ENCODE measurements at regions not wholly inside any gene's neighbourhood (a gene's known extent, or its start where the extent isn't known, plus 50 kb on each side); places are given as distances from the start of the nearest gene placed in this dataset.
"Not testable (repeated sequence)": the region's sequence is repeated elsewhere in the genome, so short reads cannot be mapped to it uniquely, and the experiment has no call there.

DNA sequence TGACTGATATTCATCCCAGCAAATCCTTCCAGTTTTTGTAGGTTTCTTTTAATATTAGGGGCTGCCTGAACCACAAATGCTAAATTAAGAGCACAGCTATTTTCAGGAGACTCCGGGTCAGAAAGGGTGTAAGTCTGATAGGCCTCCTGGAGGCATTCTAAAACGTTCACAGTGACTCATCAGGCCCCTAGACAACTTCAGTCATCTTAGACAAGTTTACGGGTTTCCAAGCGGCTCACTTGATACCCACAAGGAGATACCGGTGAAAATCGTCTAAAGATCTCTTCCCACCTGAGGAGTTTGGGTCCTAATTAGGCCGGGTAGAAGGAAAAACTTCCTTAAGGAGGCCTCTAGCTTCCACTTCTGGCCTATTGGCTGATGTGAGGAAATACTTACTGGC lies 342.7 kb upstream of the USP9Y start:
- Histone ChIP-seq H3K36me3 (ENCODE audit: insufficient read depth, low read length) (no peaks in the 10 kb centered on the region), H3K27me3 (ENCODE audit: insufficient read depth, low read length) (no peaks in the 10 kb centered on the region), H3K27ac (ENCODE audit: low read depth, low read length) (no peak overlapping the region), H3K4me3 (ENCODE audit: low read length in 2 of 2) (no peak overlapping the region), H3K9me3 (ENCODE audit: control insufficient read depth in 1 of 2, low read length in 2 of 2) (no peaks in the 10 kb centered on the region), H3K4me1 (ENCODE audit: insufficient read depth, low read length) (no peaks in the 10 kb centered on the region)
- no peak for DNase-seq
- intact Hi-C loops (cut with micrococcal nuclease) = no loop called here
- no peaks in the 10 kb centered on the region for H3K27me3 Mint-ChIP-seq
- CTCF ChIA-PET (ENCODE audit: partially characterized antibody) = no interaction called here
- H3K9me3 Mint-ChIP-seq = no peaks in the 10 kb centered on the region
- no peak overlapping the region for H3K4me3 Mint-ChIP-seq
- no peaks in the 10 kb centered on the region for H3K4me1 Mint-ChIP-seq
- POLR2A ChIA-PET (ENCODE audit: partially characterized antibody) = no interaction called here
- no peaks in the 10 kb centered on the region for H3K36me3 Mint-ChIP-seq
- H3K27ac Mint-ChIP-seq = no peak overlapping the region

DNA sequence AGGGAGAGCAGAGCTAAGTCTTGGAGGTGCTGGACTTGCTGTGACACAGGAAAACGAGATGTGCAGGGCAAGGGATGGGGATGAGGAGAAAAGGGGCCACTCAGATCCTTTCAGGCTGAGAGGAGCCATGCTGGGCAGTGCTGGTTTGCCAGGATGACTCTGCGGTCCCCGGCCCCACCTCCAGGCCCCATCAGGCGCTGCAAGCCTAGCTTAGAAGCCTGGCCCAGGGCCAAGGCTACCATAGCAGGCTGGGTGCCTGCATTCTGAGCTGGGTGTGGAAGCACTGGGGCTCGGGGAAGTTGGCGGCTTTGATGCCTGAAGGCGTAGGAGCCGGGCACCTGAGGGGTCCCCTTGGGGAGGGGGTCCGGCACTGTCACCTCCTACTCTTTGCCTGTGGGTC lies 341.2 kb upstream of the USP9Y start:
- no peak overlapping the region for H3K4me3 ChIP-seq (ENCODE audit: low read length in 2 of 2)
- Mint-ChIP-seq H3K4me3 (no peak overlapping the region), H3K27ac (no peak overlapping the region), H3K27me3 (no peaks in the 10 kb centered on the region), H3K36me3 (no peaks in the 10 kb centered on the region), H3K9me3 (no peaks in the 10 kb centered on the region), H3K4me1 (no peaks in the 10 kb centered on the region)
- no peaks in the 10 kb centered on the region for H3K4me1 ChIP-seq (ENCODE audit: insufficient read depth, low read length)
- DNase-seq = no peak
- CTCF ChIA-PET (ENCODE audit: partially characterized antibody) = no interaction called here
- no peaks in the 10 kb centered on the region for H3K36me3 ChIP-seq (ENCODE audit: insufficient read depth, low read length)
- H3K27ac ChIP-seq (ENCODE audit: low read depth, low read length) = no peak overlapping the region
- intact Hi-C loops (cut with micrococcal nuclease) = no loop called here
- H3K9me3 ChIP-seq (ENCODE audit: control insufficient read depth in 1 of 2, low read length in 2 of 2) = no peaks in the 10 kb centered on the region
- H3K27me3 ChIP-seq (ENCODE audit: insufficient read depth, low read length) = no peaks in the 10 kb centered on the region
- POLR2A ChIA-PET (ENCODE audit: partially characterized antibody) = no interaction called here

DNA sequence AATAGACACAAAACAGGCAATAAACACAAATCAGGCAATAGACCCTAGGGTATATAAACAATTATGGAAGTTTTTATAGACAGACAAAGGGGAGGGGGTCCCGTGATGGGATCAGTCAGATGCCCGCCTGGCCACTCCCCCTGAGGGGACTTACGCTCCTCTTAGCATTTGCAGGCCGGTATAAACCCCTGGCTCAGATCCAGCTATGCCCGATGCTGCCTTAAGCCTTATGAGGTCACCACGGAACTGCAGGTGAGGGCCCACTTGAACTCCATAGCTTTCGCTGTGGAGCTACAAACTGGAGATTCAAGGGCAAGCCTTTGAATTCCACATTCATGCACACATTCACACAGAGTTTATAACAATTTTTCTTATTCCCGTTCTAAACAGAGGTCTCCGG lies 340.5 kb upstream of the USP9Y start:
- no peak overlapping the region for H3K27ac Mint-ChIP-seq
- intact Hi-C loops (cut with micrococcal nuclease) = no loop called here
- no peak overlapping the region for H3K27ac ChIP-seq (ENCODE audit: low read depth, low read length)
- no peaks in the 10 kb centered on the region for H3K36me3 Mint-ChIP-seq
- H3K27me3 Mint-ChIP-seq = no peaks in the 10 kb centered on the region
- POLR2A ChIA-PET (ENCODE audit: partially characterized antibody) = no interaction called here
- no peaks in the 10 kb centered on the region for H3K9me3 ChIP-seq (ENCODE audit: control insufficient read depth in 1 of 2, low read length in 2 of 2)
- CTCF ChIA-PET (ENCODE audit: partially characterized antibody) = no interaction called here
- H3K4me3 Mint-ChIP-seq = no peak overlapping the region
- no peak overlapping the region for H3K4me3 ChIP-seq (ENCODE audit: low read length in 2 of 2)
- H3K4me1 Mint-ChIP-seq = no peaks in the 10 kb centered on the region
- H3K36me3 ChIP-seq (ENCODE audit: insufficient read depth, low read length) = no peaks in the 10 kb centered on the region
- H3K4me1 ChIP-seq (ENCODE audit: insufficient read depth, low read length) = no peaks in the 10 kb centered on the region
- no peaks in the 10 kb centered on the region for H3K27me3 ChIP-seq (ENCODE audit: insufficient read depth, low read length)
- H3K9me3 Mint-ChIP-seq = no peaks in the 10 kb centered on the region
- DNase-seq = no peak

DNA sequence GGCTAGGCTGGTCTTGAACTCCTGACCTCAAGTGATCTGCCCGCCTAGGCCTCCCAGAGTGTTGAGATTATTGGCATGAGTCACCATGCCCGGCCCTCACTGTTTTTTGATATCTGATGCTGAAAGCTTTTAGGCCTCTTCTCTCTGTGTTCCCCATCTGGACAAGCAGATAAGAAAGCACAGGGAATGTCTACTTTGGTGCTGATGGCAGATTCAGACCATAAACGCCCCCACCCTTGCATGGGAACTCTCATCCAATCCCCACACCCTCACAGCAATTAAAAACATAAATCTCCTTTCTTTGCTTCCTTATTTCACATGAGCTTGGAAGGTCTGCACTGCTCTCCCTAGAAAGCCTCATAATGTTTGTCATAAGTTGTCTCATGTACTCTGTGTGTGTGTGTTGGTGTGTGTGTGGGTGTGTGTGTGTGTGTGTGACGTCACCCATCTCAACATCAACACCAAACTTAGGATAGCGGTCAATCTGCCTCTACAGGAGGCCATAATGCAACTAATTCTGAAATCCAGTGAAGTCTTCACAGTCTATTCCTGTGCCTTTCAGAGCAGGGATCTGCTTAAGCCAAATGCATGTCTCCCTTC lies 335.6 kb upstream of the USP9Y start:
- H3K4me3 Mint-ChIP-seq = peak overlapping the region in 1 of 8 donors; percentile 41
- Histone ChIP-seq H3K9me3 (ENCODE audit: control insufficient read depth in 1 of 2, low read length in 2 of 2) (no peaks in the 10 kb centered on the region), H3K36me3 (ENCODE audit: insufficient read depth, low read length) (no peaks in the 10 kb centered on the region), H3K4me1 (ENCODE audit: insufficient read depth, low read length) (no peaks in the 10 kb centered on the region), H3K27ac (ENCODE audit: low read depth, low read length) (no peak overlapping the region), H3K27me3 (ENCODE audit: insufficient read depth, low read length) (no peaks in the 10 kb centered on the region), H3K4me3 (ENCODE audit: low read length in 2 of 2) (no peak overlapping the region)
- DNase-seq = no peak
- no peaks in the 10 kb centered on the region for H3K36me3 Mint-ChIP-seq
- intact Hi-C loops (cut with micrococcal nuclease) = no loop called here
- POLR2A ChIA-PET (ENCODE audit: partially characterized antibody) = no interaction called here
- CTCF ChIA-PET (ENCODE audit: partially characterized antibody) = no interaction called here
- H3K9me3 Mint-ChIP-seq = no peaks in the 10 kb centered on the region
- H3K4me1 Mint-ChIP-seq = no peaks in the 10 kb centered on the region
- no peak overlapping the region for H3K27ac Mint-ChIP-seq
- no peaks in the 10 kb centered on the region for H3K27me3 Mint-ChIP-seq

DNA sequence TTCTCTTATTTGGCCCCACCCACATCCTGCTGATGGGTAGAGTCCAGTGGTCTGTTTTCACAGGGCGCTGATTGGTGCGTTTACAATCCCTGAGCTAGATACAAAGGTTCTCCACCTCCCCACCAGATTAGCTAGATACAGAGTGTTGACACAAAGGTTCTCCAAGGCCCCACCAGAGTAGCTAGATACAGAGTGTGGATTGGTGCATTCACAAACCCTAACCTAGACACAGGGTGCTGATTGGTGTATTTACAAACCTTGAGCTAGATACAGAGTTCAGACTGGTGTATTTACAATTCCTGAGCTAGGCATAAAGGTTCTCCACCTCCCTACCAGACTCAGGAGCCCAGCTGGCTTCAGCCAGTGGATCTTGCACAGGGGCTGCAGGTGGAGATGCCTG lies 326.4 kb upstream of the USP9Y start:
- H3K36me3 Mint-ChIP-seq; CTCF ChIA-PET (ENCODE audit: partially characterized antibody); H3K27ac ChIP-seq (ENCODE audit: low read depth, low read length); H3K4me1 ChIP-seq (ENCODE audit: insufficient read depth, low read length); intact Hi-C loops (cut with micrococcal nuclease); DNase-seq; H3K4me3 ChIP-seq (ENCODE audit: low read length in 2 of 2); H3K27me3 ChIP-seq (ENCODE audit: insufficient read depth, low read length); H3K27me3 Mint-ChIP-seq; H3K27ac Mint-ChIP-seq; H3K9me3 ChIP-seq (ENCODE audit: control insufficient read depth in 1 of 2, low read length in 2 of 2); H3K4me1 Mint-ChIP-seq; POLR2A ChIA-PET (ENCODE audit: partially characterized antibody); H3K4me3 Mint-ChIP-seq; H3K36me3 ChIP-seq (ENCODE audit: insufficient read depth, low read length); H3K9me3 Mint-ChIP-seq: not testable (repeated sequence)

DNA sequence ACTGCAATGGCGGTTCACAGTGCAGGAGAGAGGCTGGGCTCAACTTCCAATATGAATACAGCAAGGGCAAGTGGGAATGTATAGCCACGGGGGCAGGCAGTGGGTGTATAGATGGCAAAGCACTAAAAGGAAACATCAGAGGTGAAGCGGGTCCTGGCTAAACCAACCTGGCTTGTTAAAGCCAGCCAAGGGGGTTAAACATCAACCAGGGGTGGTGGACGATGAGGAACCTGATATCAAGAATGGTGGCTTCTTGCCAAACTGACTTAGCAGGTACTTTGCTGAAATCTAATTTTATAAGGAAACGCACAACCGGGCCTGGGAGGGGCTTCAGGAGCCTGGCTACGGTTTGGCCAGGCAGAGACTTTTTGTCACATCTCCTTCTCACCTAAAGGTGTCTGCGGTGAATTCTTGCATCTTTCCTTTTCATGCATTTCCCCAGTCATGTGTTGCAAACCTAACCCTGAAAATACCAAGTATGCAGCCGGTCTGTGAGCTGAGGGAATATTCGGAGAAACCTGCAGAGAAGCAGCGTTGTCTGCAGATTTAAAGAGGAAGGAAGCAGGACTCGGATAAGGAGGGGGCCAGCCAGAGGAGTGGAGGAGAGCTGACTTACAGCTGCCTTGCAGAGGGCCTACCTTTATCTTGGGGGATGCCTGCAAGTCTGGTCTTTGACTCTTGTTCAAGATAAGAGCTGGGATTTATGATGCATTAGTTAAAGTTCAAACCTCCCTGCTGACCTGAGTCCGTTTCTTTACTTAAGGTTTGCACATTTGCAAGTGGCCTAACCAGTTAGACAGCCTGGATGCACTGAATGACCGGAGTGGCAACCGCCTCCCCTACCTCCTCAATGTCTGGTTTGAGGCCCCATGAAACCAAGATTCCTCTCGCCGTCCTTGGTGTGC lies 309.1 kb upstream of the USP9Y start:
- H3K9me3 Mint-ChIP-seq; H3K4me3 ChIP-seq (ENCODE audit: low read length in 2 of 2); H3K36me3 ChIP-seq (ENCODE audit: insufficient read depth, low read length); H3K27me3 Mint-ChIP-seq; H3K27ac Mint-ChIP-seq; H3K4me1 Mint-ChIP-seq; H3K36me3 Mint-ChIP-seq; H3K9me3 ChIP-seq (ENCODE audit: control insufficient read depth in 1 of 2, low read length in 2 of 2); H3K4me1 ChIP-seq (ENCODE audit: insufficient read depth, low read length); H3K27ac ChIP-seq (ENCODE audit: low read depth, low read length); CTCF ChIA-PET (ENCODE audit: partially characterized antibody); DNase-seq; H3K4me3 Mint-ChIP-seq; POLR2A ChIA-PET (ENCODE audit: partially characterized antibody); H3K27me3 ChIP-seq (ENCODE audit: insufficient read depth, low read length); intact Hi-C loops (cut with micrococcal nuclease): not testable (repeated sequence)

DNA sequence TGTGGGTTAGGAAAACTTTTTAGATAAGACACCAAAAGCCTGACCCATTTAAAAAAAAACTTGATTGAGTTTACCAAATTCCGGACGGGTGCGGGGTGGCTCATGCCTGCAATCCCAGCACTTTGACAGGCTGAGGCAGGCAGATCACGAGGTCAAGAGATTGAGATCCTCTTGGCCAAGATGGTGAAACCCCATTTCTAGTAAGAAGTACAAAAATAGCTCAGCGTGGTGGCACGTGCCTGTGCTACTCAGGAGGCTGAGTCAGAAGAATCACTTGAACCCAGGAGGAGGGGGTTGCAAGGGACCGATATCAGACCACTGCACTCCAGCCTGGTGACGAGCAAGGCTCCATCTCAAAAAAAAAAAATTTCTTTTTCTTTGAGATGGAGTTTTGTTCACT lies 307.8 kb upstream of the USP9Y start:
- no peak overlapping the region for H3K4me3 Mint-ChIP-seq
- Histone ChIP-seq H3K27me3 (ENCODE audit: insufficient read depth, low read length) (no peaks in the 10 kb centered on the region), H3K36me3 (ENCODE audit: insufficient read depth, low read length) (no peaks in the 10 kb centered on the region), H3K27ac (ENCODE audit: low read depth, low read length) (no peak overlapping the region), H3K4me3 (ENCODE audit: low read length in 2 of 2) (no peak overlapping the region), H3K9me3 (ENCODE audit: control insufficient read depth in 1 of 2, low read length in 2 of 2) (no peaks in the 10 kb centered on the region), H3K4me1 (ENCODE audit: insufficient read depth, low read length) (no peaks in the 10 kb centered on the region)
- no peaks in the 10 kb centered on the region for H3K36me3 Mint-ChIP-seq
- H3K27ac Mint-ChIP-seq = no peak overlapping the region
- H3K27me3 Mint-ChIP-seq = peaks cover 0 to 1% of the 10 kb centered on the region in 2 donors
- intact Hi-C loops (cut with micrococcal nuclease) = no loop called here
- ChIA-PET CTCF (ENCODE audit: partially characterized antibody) (no interaction called here), POLR2A (ENCODE audit: partially characterized antibody) (no interaction called here)
- DNase-seq = no peak
- peaks cover 0 to 4% (median 0%) of the 10 kb centered on the region in 4 donors for H3K4me1 Mint-ChIP-seq
- H3K9me3 Mint-ChIP-seq = no peaks in the 10 kb centered on the region
